Stimulated activated CD8-positive, alpha-beta memory T cell treated with anti-CD3 and anti-CD28 coated beads, Interleukin-7, amount 100 ng/mL, for 4 hours (primary cell): ENCODE measurements at regions not wholly inside any gene's neighbourhood (a gene's known extent, or its start where the extent isn't known, plus 50 kb on each side); places are given as distances from the start of the nearest gene placed in this dataset.
"Not testable (repeated sequence)": the region's sequence is repeated elsewhere in the genome, so short reads cannot be mapped to it uniquely, and the experiment has no call there.

Experiments
- DNase-seq, 2 donors: peaks; one replicate each; pipeline ENCODE4 v3.0.0-alpha.2; 2020; ENCODE audit warnings: low read depth in 2 of 2

- DNase-seq: no peak
Measured at GRCh38 chr13:105848494-105848893, 687.0 kb downstream of the EFNB2 start.

- DNase-seq: no peak
Measured at GRCh38 chr13:105847527-105848291, 687.8 kb downstream of the EFNB2 start.

- no peak for DNase-seq
Measured at GRCh38 chr13:105846923-105847322, 688.5 kb downstream of the EFNB2 start.

- DNase-seq: no peak
Measured at GRCh38 chr13:105841286-105841685, 694.2 kb downstream of the EFNB2 start.

- DNase-seq: no peak
Measured at GRCh38 chr13:105838231-105838630, 697.2 kb downstream of the EFNB2 start.

GRCh38 chr13:105837295-105837694 lies 698.2 kb downstream of the EFNB2 start:
- DNase-seq: not testable (repeated sequence)

- no peak for DNase-seq
Measured at GRCh38 chr13:105830821-105831220, 704.6 kb downstream of the EFNB2 start.

GRCh38 chr13:105827111-105827809 lies 708.2 kb downstream of the EFNB2 start:
- DNase-seq: no peak

- no peak for DNase-seq
Measured at GRCh38 chr13:105825071-105825470, 710.4 kb downstream of the EFNB2 start.

GRCh38 chr13:105821337-105821736 lies 714.1 kb downstream of the EFNB2 start:
- DNase-seq: no peak

GRCh38 chr13:105820415-105820814 lies 715.0 kb downstream of the EFNB2 start:
- no peak for DNase-seq

- DNase-seq: no peak
Measured at GRCh38 chr13:105817498-105817897, 718.0 kb downstream of the EFNB2 start.

GRCh38 chr13:105816994-105817393 lies 718.5 kb downstream of the EFNB2 start:
- no peak for DNase-seq

GRCh38 chr13:105814902-105815250 lies 720.6 kb downstream of the EFNB2 start:
- no peak for DNase-seq

GRCh38 chr13:105814219-105814901 lies 721.1 kb downstream of the EFNB2 start:
- no peak for DNase-seq

- DNase-seq: no peak
Measured at GRCh38 chr13:105806628-105806920, 728.9 kb downstream of the EFNB2 start.

- no peak for DNase-seq
Measured at GRCh38 chr13:105805892-105806627, 729.4 kb downstream of the EFNB2 start.

- no peak for DNase-seq
Measured at GRCh38 chr13:105804561-105805190, 730.8 kb downstream of the EFNB2 start.

- DNase-seq: no peak
Measured at GRCh38 chr13:105799155-105799554, 736.3 kb downstream of the EFNB2 start.

- DNase-seq: no peak
Measured at GRCh38 chr13:105798541-105798940, 736.9 kb downstream of the EFNB2 start.

- no peak for DNase-seq
Measured at GRCh38 chr13:105796081-105796480, 739.4 kb downstream of the EFNB2 start.

GRCh38 chr13:105790923-105791322 lies 744.5 kb downstream of the EFNB2 start:
- DNase-seq: no peak
